ENCODE measurements at regions not wholly inside any gene's neighbourhood (a gene's known extent, or its start where the extent isn't known, plus 50 kb on each side); places are given as distances from the start of the nearest gene placed in this dataset.

DNA sequence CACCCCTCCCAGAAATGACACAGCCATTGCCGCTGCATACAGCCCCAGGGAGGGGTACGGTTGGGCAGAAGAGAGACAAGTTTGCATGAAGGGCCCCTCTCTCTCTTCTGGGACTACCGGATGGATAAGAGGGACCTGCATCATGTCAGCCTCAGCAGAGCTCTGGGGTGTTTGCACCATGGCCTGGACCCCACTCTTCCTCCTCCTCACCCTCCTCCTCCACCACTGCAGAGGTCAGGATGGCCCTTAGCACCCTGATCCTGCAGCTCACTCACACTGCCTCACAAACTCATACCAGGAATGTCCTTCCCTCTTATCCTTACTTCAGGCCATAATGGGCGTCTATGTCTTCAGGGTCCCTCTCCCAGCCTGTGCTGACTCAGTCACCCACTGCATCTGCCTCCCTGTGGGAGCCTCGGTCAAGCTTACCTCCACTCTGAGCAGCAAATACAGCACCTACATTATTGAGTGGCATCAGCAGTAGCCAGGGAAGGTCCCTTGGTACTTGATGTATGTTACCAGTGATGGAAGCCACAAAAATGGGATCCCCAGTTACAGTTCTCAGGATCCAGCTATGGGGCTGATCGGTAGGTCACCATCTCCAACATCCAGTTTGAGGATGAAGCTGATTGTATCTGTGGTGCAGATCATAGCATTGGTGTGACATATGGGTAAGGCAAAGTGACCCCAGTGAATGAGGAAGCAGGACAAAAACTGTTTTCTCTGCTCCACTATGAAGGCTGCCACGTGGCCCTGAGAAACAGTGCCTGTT, 62.2 kb upstream of the VPREB1 start:
- Histone ChIP-seq H3K9me3 (ENCODE audit: insufficient read depth in 2 of 2, low read depth in 1 of 2, low read length in 1 of 2) (peaks cover 0 to 4% of the 10 kb centered on the region in 2 experiments; a peak in 2 of 4 replicates), H3K4ac (replicated peaks; ENCODE audit: insufficient read length, low read depth, low read length) (no peak overlapping the region), H3K79me2 (ENCODE audit: control insufficient read depth in 1 of 2, insufficient read depth in 2 of 2, low read length in 2 of 2) (no peaks in the 10 kb centered on the region), H4K20me1 (replicated peaks in 1 of 2; ENCODE audit: control insufficient read depth in 1 of 2, insufficient read depth in 2 of 2, low read length in 2 of 2) (peaks cover 5 to 28% of the 10 kb centered on the region in 2 experiments), H2BK12ac (ENCODE audit: low read depth, low read length) (no peak overlapping the region), H2BK20ac (ENCODE audit: low read length) (no peak overlapping the region), H3K56ac (replicated peaks; ENCODE audit: insufficient read length, low read depth, low read length) (no peak overlapping the region), H3K4me3 (ENCODE audit: extremely low read depth in 1 of 4, insufficient read depth in 2 of 4, low read depth in 3 of 4, low read length in 4 of 4) (no peak overlapping the region), H3K9ac (replicated peaks in 1 of 4; ENCODE audit: extremely low read depth in 1 of 4, low read depth in 3 of 4, low read length in 3 of 4) (no peak overlapping the region), H3K23me2 (ENCODE audit: low read depth, low read length) (no peaks in the 10 kb centered on the region), H3K23ac (ENCODE audit: insufficient read length) (no peak overlapping the region), H2AK5ac (ENCODE audit: low read depth, low read length) (no peak overlapping the region), H4K5ac (ENCODE audit: insufficient read length, low read depth, low read length) (no peak overlapping the region), H3K18ac (ENCODE audit: extremely low read depth, low read length) (no peak overlapping the region), H2AFZ (ENCODE audit: low read length) (no peak overlapping the region), H3K4me2 (ENCODE audit: insufficient read depth in 1 of 2, low read depth in 2 of 2, low read length in 2 of 2) (no peak overlapping the region), H3K79me1 (ENCODE audit: low read depth, low read length) (no peaks in the 10 kb centered on the region), H3K14ac (ENCODE audit: insufficient read length) (no peak overlapping the region), H2BK120ac (replicated peaks; ENCODE audit: low read depth, low read length) (no peak overlapping the region), H3K27ac (ENCODE audit: low read depth, low read length) (no peak overlapping the region), H3K4me1 (replicated peaks in 1 of 4; ENCODE audit: control insufficient read depth in 3 of 4, insufficient read depth in 4 of 4, low read length in 3 of 4) (no peaks in the 10 kb centered on the region), H4K8ac (ENCODE audit: extremely low read depth, insufficient read depth, low read length) (no peak overlapping the region), H3K36me3 (ENCODE audit: control insufficient read depth in 2 of 4, insufficient read depth in 4 of 4, low read length in 3 of 4) (no peaks in the 10 kb centered on the region), H3K27me3 (replicated peaks in 1 of 4; ENCODE audit: control insufficient read depth in 3 of 4, extremely low read depth in 1 of 4, insufficient read depth in 3 of 4, low read length in 3 of 4) (peaks cover 86 to 100% (median 98%) of the 10 kb centered on the region in 4 experiments), H2BK5ac (ENCODE audit: low read depth, low read length) (no peak overlapping the region), H2BK15ac (ENCODE audit: low read length) (no peak overlapping the region), H4K91ac (replicated peaks; ENCODE audit: insufficient read length, low read length) (no peak overlapping the region)
- WGBS, 2 experiments (ENCODE audit: extremely low coverage in 1 of 2, insufficient coverage in 1 of 2, insufficient read length in 1 of 2, insufficient replicate concordance in 2 of 2, low coverage in 1 of 2, low lambda C conversion rate in 2 of 2, missing lambda C conversion rate in 1 of 2), result 70% methylated on average over 7 of the region's 7 CpGs; no CpG with 5 or more reads in 1 of the 2 experiments
- CTCF ChIA-PET (ENCODE audit: partially characterized antibody), result interaction anchor here (0.6 to 8.7 kb wide), 9 partner anchors 14 to 220 kb away, joined by 3 to 91 read pairs (median 5); no protein-coding TSS in a partner anchor
- FAIRE-seq (no peak), DNase-seq (ENCODE audit: low read depth in 1 of 2, low spot score in 2 of 2) (no peak)
- POLR2A ChIA-PET (ENCODE audit: partially characterized antibody), result no interaction called here
- TF ChIP-seq CEBPB (IDR thresholded peaks at IDR 0.05; ENCODE audit: low read depth, low read length) (no peak), EZH2 (IDR thresholded peaks at IDR 0.05; ENCODE audit: low read depth, low read length, severe bottlenecking) (no peak), NANOG (IDR thresholded peaks at IDR 0.05; ENCODE audit: insufficient read depth, low read depth, low read length, poor library complexity, severe bottlenecking) (no peak), SP4 (IDR thresholded peaks at IDR 0.05; ENCODE audit: low read length) (no peak), CTBP2 (IDR thresholded peaks at IDR 0.05; ENCODE audit: borderline replicate concordance, insufficient read depth, insufficient read length, low read length) (no peak)
